ENCODE measurements at regions not wholly inside any gene's neighbourhood (a gene's known extent, or its start where the extent isn't known, plus 50 kb on each side); places are given as distances from the start of the nearest gene placed in this dataset.

DNA sequence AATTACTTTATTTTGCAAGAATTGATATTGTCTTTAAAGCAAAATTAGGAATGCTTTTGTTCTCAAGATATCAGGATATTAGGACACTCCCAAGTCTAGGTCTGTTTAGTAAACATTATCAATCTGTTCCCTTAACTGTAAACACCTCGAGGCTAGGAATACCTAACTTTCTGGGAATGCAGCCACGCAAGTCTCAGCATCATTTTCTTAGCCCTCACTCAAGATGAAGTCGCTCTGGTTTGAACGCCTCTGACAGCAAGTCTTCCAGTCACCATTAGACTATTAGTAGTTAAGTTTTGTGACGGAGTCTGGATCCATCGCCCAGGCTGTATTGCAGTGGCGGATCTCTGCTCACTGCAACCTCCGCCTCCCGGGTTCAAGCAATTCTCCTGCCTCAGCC, 128.0 kb upstream of the MYO3A start:
- Histone ChIP-seq H3K4me2 (ENCODE audit: extremely low read depth, insufficient read depth, low read length) (no peak overlapping the region), H2AFZ (ENCODE audit: low read length) (no peak overlapping the region), H3K79me2 (ENCODE audit: control insufficient read depth, insufficient read depth, low read length) (no peaks in the 10 kb centered on the region), H3K4me3 (replicated peaks in 1 of 4; ENCODE audit: control extremely low read depth in 1 of 4, insufficient read depth in 1 of 4, low read depth in 3 of 4, low read length in 4 of 4) (no peak overlapping the region), H3K27ac (ENCODE audit: insufficient read depth, low read length) (no peak overlapping the region), H3K4me1 (ENCODE audit: control insufficient read depth, extremely low read depth, insufficient read depth, low read length) (no peaks in the 10 kb centered on the region), H3K27me3 (ENCODE audit: control insufficient read depth, insufficient read depth, low read length) (no peaks in the 10 kb centered on the region), H3K9ac (ENCODE audit: insufficient read depth, low read length) (no peak overlapping the region), H3K36me3 (ENCODE audit: control insufficient read depth, insufficient read depth, low read length) (no peaks in the 10 kb centered on the region), H3K9me3 (ENCODE audit: control insufficient read depth, insufficient read depth, low read depth, low read length) (no peaks in the 10 kb centered on the region), H4K20me1 (ENCODE audit: control insufficient read depth, extremely low read depth, insufficient read depth, low read length) (no peaks in the 10 kb centered on the region)
- no peak for DNase-seq (ENCODE audit: low read depth in 2 of 2)
- TF ChIP-seq EZH2 (IDR thresholded peaks at IDR 0.05; ENCODE audit: low read length, missing control alignments): no peak
- TF ChIP-seq CTCF (conservative IDR thresholded peaks at IDR 0.05 in 1 of 2, IDR thresholded peaks at IDR 0.05 in 1 of 2; ENCODE audit: low read depth in 1 of 2, low read length in 2 of 2): no peak

DNA sequence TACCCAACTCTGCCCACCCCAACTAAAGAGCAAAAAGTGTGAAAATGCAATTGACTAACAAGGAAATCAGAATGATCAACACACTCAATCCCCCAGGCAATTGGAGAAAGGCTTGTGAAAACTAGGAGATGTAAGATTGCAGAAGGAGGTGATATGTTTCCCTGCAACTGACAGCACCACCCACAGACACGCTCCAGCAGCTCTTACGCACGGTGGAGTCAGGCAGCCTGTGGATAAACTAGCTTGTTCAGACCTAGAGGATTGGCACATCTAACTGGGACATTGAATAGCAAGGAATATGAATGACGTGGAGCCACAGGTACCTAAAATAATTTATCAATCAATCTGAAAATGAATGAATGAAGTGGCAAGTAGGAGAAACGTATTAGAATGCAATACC, 125.7 kb upstream of the MYO3A start:
- Histone ChIP-seq H3K4me1 (ENCODE audit: control insufficient read depth, extremely low read depth, insufficient read depth, low read length) (no peaks in the 10 kb centered on the region), H3K27me3 (ENCODE audit: control insufficient read depth, insufficient read depth, low read length) (no peaks in the 10 kb centered on the region), H3K36me3 (ENCODE audit: control insufficient read depth, insufficient read depth, low read length) (no peaks in the 10 kb centered on the region), H3K4me3 (replicated peaks in 1 of 4; ENCODE audit: control extremely low read depth in 1 of 4, insufficient read depth in 1 of 4, low read depth in 3 of 4, low read length in 4 of 4) (no peak overlapping the region), H3K79me2 (ENCODE audit: control insufficient read depth, insufficient read depth, low read length) (no peaks in the 10 kb centered on the region), H4K20me1 (ENCODE audit: control insufficient read depth, extremely low read depth, insufficient read depth, low read length) (no peaks in the 10 kb centered on the region), H3K9me3 (ENCODE audit: control insufficient read depth, insufficient read depth, low read depth, low read length) (no peaks in the 10 kb centered on the region), H2AFZ (ENCODE audit: low read length) (no peak overlapping the region), H3K4me2 (ENCODE audit: extremely low read depth, insufficient read depth, low read length) (no peak overlapping the region), H3K9ac (ENCODE audit: insufficient read depth, low read length) (no peak overlapping the region), H3K27ac (ENCODE audit: insufficient read depth, low read length) (no peak overlapping the region)
- DNase-seq (ENCODE audit: low read depth in 2 of 2): no peak
- no peak for TF ChIP-seq EZH2 (IDR thresholded peaks at IDR 0.05; ENCODE audit: low read length, missing control alignments)
- TF ChIP-seq CTCF (conservative IDR thresholded peaks at IDR 0.05 in 1 of 2, IDR thresholded peaks at IDR 0.05 in 1 of 2; ENCODE audit: low read depth in 1 of 2, low read length in 2 of 2): no peak

- no peak for TF ChIP-seq CTCF (conservative IDR thresholded peaks at IDR 0.05 in 1 of 2, IDR thresholded peaks at IDR 0.05 in 1 of 2; ENCODE audit: low read depth in 1 of 2, low read length in 2 of 2)
- Histone ChIP-seq H3K4me3 (replicated peaks in 1 of 4; ENCODE audit: control extremely low read depth in 1 of 4, insufficient read depth in 1 of 4, low read depth in 3 of 4, low read length in 4 of 4) (no peak overlapping the region), H4K20me1 (ENCODE audit: control insufficient read depth, extremely low read depth, insufficient read depth, low read length) (no peaks in the 10 kb centered on the region), H3K27me3 (ENCODE audit: control insufficient read depth, insufficient read depth, low read length) (no peaks in the 10 kb centered on the region), H3K9me3 (ENCODE audit: control insufficient read depth, insufficient read depth, low read depth, low read length) (no peaks in the 10 kb centered on the region), H3K27ac (ENCODE audit: insufficient read depth, low read length) (no peak overlapping the region), H3K36me3 (ENCODE audit: control insufficient read depth, insufficient read depth, low read length) (no peaks in the 10 kb centered on the region), H3K4me2 (ENCODE audit: extremely low read depth, insufficient read depth, low read length) (no peak overlapping the region), H2AFZ (ENCODE audit: low read length) (no peak overlapping the region), H3K79me2 (ENCODE audit: control insufficient read depth, insufficient read depth, low read length) (no peaks in the 10 kb centered on the region), H3K9ac (ENCODE audit: insufficient read depth, low read length) (no peak overlapping the region), H3K4me1 (ENCODE audit: control insufficient read depth, extremely low read depth, insufficient read depth, low read length) (no peaks in the 10 kb centered on the region)
- peak in 1 of 2 donors; percentile 55 for DNase-seq (ENCODE audit: low read depth in 2 of 2)
These were observed 122.9 kb upstream of the MYO3A start for GRCh38 chr10:25811052-25811685.

All from fibroblast of lung (primary cell).